ENCODE measurements at regions not wholly inside any gene's neighbourhood (a gene's known extent, or its start where the extent isn't known, plus 50 kb on each side); places are given as distances from the start of the nearest gene placed in this dataset.

DNA sequence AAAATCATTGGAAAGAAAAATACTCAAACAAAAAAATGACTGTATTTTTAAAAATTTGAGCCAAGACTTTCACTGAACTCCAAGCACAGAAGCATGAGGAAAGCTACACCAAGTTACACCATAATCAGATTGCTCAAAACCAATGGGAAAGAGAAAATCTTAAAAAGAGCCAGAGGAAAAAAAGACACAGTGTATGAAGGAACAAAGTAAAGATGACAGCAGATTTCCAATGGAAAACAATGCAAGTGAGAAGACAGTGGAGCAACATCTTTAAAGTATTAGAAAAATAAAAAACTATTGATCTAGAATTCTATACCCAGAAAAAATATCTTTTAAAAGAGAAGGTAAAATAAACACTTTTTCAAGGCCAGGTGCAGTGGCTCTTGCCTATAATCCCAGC, 147.8 kb upstream of the ZBTB40 start:
- FAIRE-seq (no peak), DNase-seq (ENCODE audit: low read depth in 1 of 2, low spot score in 2 of 2) (no peak)
- Histone ChIP-seq H2AK5ac (ENCODE audit: low read depth, low read length) (no peak overlapping the region), H3K27me3 (replicated peaks in 1 of 4; ENCODE audit: control insufficient read depth in 3 of 4, extremely low read depth in 1 of 4, insufficient read depth in 3 of 4, low read length in 3 of 4) (no peaks in the 10 kb centered on the region; a peak in 1 of 7 replicates), H3K79me2 (ENCODE audit: control insufficient read depth in 1 of 2, insufficient read depth in 2 of 2, low read length in 2 of 2) (no peaks in the 10 kb centered on the region), H3K4me2 (ENCODE audit: insufficient read depth in 1 of 2, low read depth in 2 of 2, low read length in 2 of 2) (no peak overlapping the region), H3K23ac (ENCODE audit: insufficient read length) (no peak overlapping the region), H3K36me3 (ENCODE audit: control insufficient read depth in 2 of 4, insufficient read depth in 4 of 4, low read length in 3 of 4) (no peaks in the 10 kb centered on the region), H2BK20ac (ENCODE audit: low read length) (no peak overlapping the region), H2BK120ac (replicated peaks; ENCODE audit: low read depth, low read length) (no peak overlapping the region), H4K8ac (ENCODE audit: extremely low read depth, insufficient read depth, low read length) (no peak overlapping the region), H3K9me3 (ENCODE audit: insufficient read depth in 2 of 2, low read depth in 1 of 2, low read length in 1 of 2) (peaks cover 2 to 5% of the 10 kb centered on the region in 2 experiments; a peak in 2 of 4 replicates), H4K5ac (ENCODE audit: insufficient read length, low read depth, low read length) (no peak overlapping the region), H3K4me3 (ENCODE audit: extremely low read depth in 1 of 4, insufficient read depth in 2 of 4, low read depth in 3 of 4, low read length in 4 of 4) (no peak overlapping the region), H4K91ac (replicated peaks; ENCODE audit: insufficient read length, low read length) (no peak overlapping the region), H3K14ac (ENCODE audit: insufficient read length) (no peak overlapping the region), H2BK5ac (ENCODE audit: low read depth, low read length) (no peak overlapping the region), H3K27ac (ENCODE audit: low read depth, low read length) (no peak overlapping the region), H4K20me1 (replicated peaks in 1 of 2; ENCODE audit: control insufficient read depth in 1 of 2, insufficient read depth in 2 of 2, low read length in 2 of 2) (no peaks in the 10 kb centered on the region), H3K79me1 (ENCODE audit: low read depth, low read length) (no peaks in the 10 kb centered on the region), H3K4me1 (replicated peaks in 1 of 4; ENCODE audit: control insufficient read depth in 3 of 4, insufficient read depth in 4 of 4, low read length in 3 of 4) (no peaks in the 10 kb centered on the region), H2AFZ (ENCODE audit: low read length) (no peak overlapping the region), H3K23me2 (ENCODE audit: low read depth, low read length) (no peaks in the 10 kb centered on the region), H2BK15ac (ENCODE audit: low read length) (no peak overlapping the region), H3K4ac (replicated peaks; ENCODE audit: insufficient read length, low read depth, low read length) (no peak overlapping the region), H3K18ac (ENCODE audit: extremely low read depth, low read length) (no peak overlapping the region), H3K56ac (replicated peaks; ENCODE audit: insufficient read length, low read depth, low read length) (no peak overlapping the region), H2BK12ac (ENCODE audit: low read depth, low read length) (no peak overlapping the region), H3K9ac (replicated peaks in 1 of 4; ENCODE audit: extremely low read depth in 1 of 4, low read depth in 3 of 4, low read length in 3 of 4) (no peak overlapping the region)
- TF ChIP-seq ZNF274 (IDR thresholded peaks at IDR 0.05; ENCODE audit: borderline replicate concordance, extremely low read depth, low read length) (no peak), SIX5 (IDR thresholded peaks at IDR 0.05; ENCODE audit: low read depth, low read length) (no peak), POLR2A (IDR thresholded peaks at IDR 0.05; ENCODE audit: control extremely low read depth in 1 of 2, low read depth in 2 of 2, low read length in 2 of 2) (no peak), CBX8 (IDR thresholded peaks at IDR 0.05; ENCODE audit: borderline replicate concordance, low read depth, low read length) (no peak), SRF (IDR thresholded peaks at IDR 0.05; ENCODE audit: low read depth, low read length) (no peak), CHD2 (IDR thresholded peaks at IDR 0.05; ENCODE audit: low read length) (no peak), CBX5 (IDR thresholded peaks at IDR 0.05; ENCODE audit: low read depth, low read length) (no peak), NRF1 (IDR thresholded peaks at IDR 0.05; ENCODE audit: low read depth, low read length) (no peak), ASH2L (IDR thresholded peaks at IDR 0.05; ENCODE audit: low read length) (no peak), KDM1A (IDR thresholded peaks at IDR 0.05; ENCODE audit: borderline replicate concordance, low read length) (no peak), RFX5 (IDR thresholded peaks at IDR 0.05; ENCODE audit: borderline replicate concordance, low read depth, low read length) (no peak), CREB1 (IDR thresholded peaks at IDR 0.05) (no peak), TCF12 (IDR thresholded peaks at IDR 0.05; ENCODE audit: low read depth, low read length) (no peak), TEAD4 (IDR thresholded peaks at IDR 0.05; ENCODE audit: low read depth, low read length) (no peak), POU5F1 (IDR thresholded peaks at IDR 0.05; ENCODE audit: low read depth, low read length) (no peak), MAFK (IDR thresholded peaks at IDR 0.05; ENCODE audit: low read depth, low read length) (no peak)
- TF ChIP-seq, protein P1, sequence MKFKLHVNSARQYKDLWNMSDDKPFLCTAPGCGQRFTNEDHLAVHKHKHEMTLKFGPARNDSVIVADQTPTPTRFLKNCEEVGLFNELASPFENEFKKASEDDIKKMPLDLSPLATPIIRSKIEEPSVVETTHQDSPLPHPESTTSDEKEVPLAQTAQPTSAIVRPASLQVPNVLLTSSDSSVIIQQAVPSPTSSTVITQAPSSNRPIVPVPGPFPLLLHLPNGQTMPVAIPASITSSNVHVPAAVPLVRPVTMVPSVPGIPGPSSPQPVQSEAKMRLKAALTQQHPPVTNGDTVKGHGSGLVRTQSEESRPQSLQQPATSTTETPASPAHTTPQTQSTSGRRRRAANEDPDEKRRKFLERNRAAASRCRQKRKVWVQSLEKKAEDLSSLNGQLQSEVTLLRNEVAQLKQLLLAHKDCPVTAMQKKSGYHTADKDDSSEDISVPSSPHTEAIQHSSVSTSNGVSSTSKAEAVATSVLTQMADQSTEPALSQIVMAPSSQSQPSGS (IDR thresholded peaks at IDR 0.05; ENCODE audit: low read length) = no peak
- CTCF ChIA-PET (ENCODE audit: partially characterized antibody) = no interaction called here
- POLR2A ChIA-PET (ENCODE audit: partially characterized antibody) = no interaction called here

All from H1 (cell line).